ENCODE measurements at regions not wholly inside any gene's neighbourhood (a gene's known extent, or its start where the extent isn't known, plus 50 kb on each side); places are given as distances from the start of the nearest gene placed in this dataset.

GRCh38 chr11:111444040-111444439 is 65.0 kb upstream of the POU2AF1 start:
- Histone ChIP-seq H3K36me3 (ENCODE audit: control insufficient read depth in 2 of 2, extremely low read depth in 1 of 2, insufficient read depth in 2 of 2, low read length in 2 of 2) (no peaks in the 10 kb centered on the region), H2AFZ (ENCODE audit: control insufficient read depth, low read length) (no peak overlapping the region), H4K20me1 (ENCODE audit: control insufficient read depth, extremely low read depth, insufficient read depth, low read length) (no peaks in the 10 kb centered on the region), H3K9ac (ENCODE audit: control insufficient read depth, extremely low read depth, insufficient read depth, low read length) (no peak overlapping the region), H3K9me3 (ENCODE audit: control insufficient read depth, low read depth, low read length) (no peaks in the 10 kb centered on the region), H3K9me1 (ENCODE audit: control insufficient read depth, extremely low read depth, insufficient read depth, low read length) (no peaks in the 10 kb centered on the region), H3K79me2 (ENCODE audit: control insufficient read depth, insufficient read depth, low read length) (no peaks in the 10 kb centered on the region), H3K4me3 (ENCODE audit: control insufficient read depth in 2 of 3, extremely low read depth in 1 of 3, insufficient read depth in 2 of 3, low read depth in 1 of 3, low read length in 3 of 3) (no peak overlapping the region), H3K4me2 (ENCODE audit: control insufficient read depth, extremely low read depth, insufficient read depth, low read depth, low read length) (no peak overlapping the region), H3K27me3 (ENCODE audit: control insufficient read depth, extremely low read depth, insufficient read depth, low read length) (no peaks in the 10 kb centered on the region), H3K4me1 (ENCODE audit: control insufficient read depth, extremely low read depth, insufficient read depth, low read length) (no peaks in the 10 kb centered on the region), H3K27ac (ENCODE audit: control insufficient read depth, insufficient read depth, low read length) (no peak overlapping the region)
- dilution Hi-C loops (cut with MboI; ENCODE audit: extremely low pct_ligation_motif_present, low sequenced_read_pairs): loop anchor here (25.0 kb wide), 1 partner anchor 157 kb away; the partner anchor contains the start of gene POU2AF3
- no peak for DNase-seq (ENCODE audit: low read depth, low spot score)
- TF ChIP-seq CTCF (optimal IDR thresholded peaks at IDR 0.05 in 1 of 3, IDR thresholded peaks at IDR 0.05 in 1 of 3, conservative IDR thresholded peaks at IDR 0.05 in 1 of 3; ENCODE audit: extremely low read depth in 1 of 3, insufficient read depth in 2 of 3, low read length in 3 of 3) (no peak), EZH2 (IDR thresholded peaks at IDR 0.05; ENCODE audit: low read length) (no peak)
- no peak for FAIRE-seq

- Histone ChIP-seq H3K4me3 (ENCODE audit: control insufficient read depth in 2 of 3, extremely low read depth in 1 of 3, insufficient read depth in 2 of 3, low read depth in 1 of 3, low read length in 3 of 3) (no peak overlapping the region), H3K9ac (ENCODE audit: control insufficient read depth, extremely low read depth, insufficient read depth, low read length) (no peak overlapping the region), H4K20me1 (ENCODE audit: control insufficient read depth, extremely low read depth, insufficient read depth, low read length) (no peaks in the 10 kb centered on the region), H3K9me1 (ENCODE audit: control insufficient read depth, extremely low read depth, insufficient read depth, low read length) (no peaks in the 10 kb centered on the region), H3K4me1 (ENCODE audit: control insufficient read depth, extremely low read depth, insufficient read depth, low read length) (no peaks in the 10 kb centered on the region), H3K27ac (ENCODE audit: control insufficient read depth, insufficient read depth, low read length) (no peak overlapping the region), H3K4me2 (ENCODE audit: control insufficient read depth, extremely low read depth, insufficient read depth, low read depth, low read length) (no peak overlapping the region), H3K36me3 (ENCODE audit: control insufficient read depth in 2 of 2, extremely low read depth in 1 of 2, insufficient read depth in 2 of 2, low read length in 2 of 2) (no peaks in the 10 kb centered on the region), H2AFZ (ENCODE audit: control insufficient read depth, low read length) (no peak overlapping the region), H3K79me2 (ENCODE audit: control insufficient read depth, insufficient read depth, low read length) (no peaks in the 10 kb centered on the region), H3K27me3 (ENCODE audit: control insufficient read depth, extremely low read depth, insufficient read depth, low read length) (no peaks in the 10 kb centered on the region), H3K9me3 (ENCODE audit: control insufficient read depth, low read depth, low read length) (no peaks in the 10 kb centered on the region)
- no peak for TF ChIP-seq EZH2 (IDR thresholded peaks at IDR 0.05; ENCODE audit: low read length)
- TF ChIP-seq CTCF (optimal IDR thresholded peaks at IDR 0.05 in 1 of 3, IDR thresholded peaks at IDR 0.05 in 1 of 3, conservative IDR thresholded peaks at IDR 0.05 in 1 of 3; ENCODE audit: extremely low read depth in 1 of 3, insufficient read depth in 2 of 3, low read length in 3 of 3): no peak
- FAIRE-seq (no peak), DNase-seq (ENCODE audit: low read depth, low spot score) (no peak)
- dilution Hi-C loops (cut with MboI; ENCODE audit: extremely low pct_ligation_motif_present, low sequenced_read_pairs): loop anchor here (25.0 kb wide), 1 partner anchor 156 kb away; the partner anchor contains the start of gene POU2AF3
Observed at GRCh38 chr11:111443640-111444039, 64.6 kb upstream of the POU2AF1 start.

Measured in keratinocyte (primary cell).